Anterior cingulate cortex (tissue), 58 donors: ENCODE measurements at regions not wholly inside any gene's neighbourhood (a gene's known extent, or its start where the extent isn't known, plus 50 kb on each side); places are given as distances from the start of the nearest gene placed in this dataset.
A peak's percentile ranks its signal among the peaks of the same experiment; 100 is the strongest.
"Not testable (repeated sequence)": the region's sequence is repeated elsewhere in the genome, so short reads cannot be mapped to it uniquely, and the experiment has no call there.

ENCODE experiments used
- DNase-seq, 58 donors: peaks; one replicate each; lab custom pipeline; 2025; lab: John Stamatoyannopoulos, UW

DNA sequence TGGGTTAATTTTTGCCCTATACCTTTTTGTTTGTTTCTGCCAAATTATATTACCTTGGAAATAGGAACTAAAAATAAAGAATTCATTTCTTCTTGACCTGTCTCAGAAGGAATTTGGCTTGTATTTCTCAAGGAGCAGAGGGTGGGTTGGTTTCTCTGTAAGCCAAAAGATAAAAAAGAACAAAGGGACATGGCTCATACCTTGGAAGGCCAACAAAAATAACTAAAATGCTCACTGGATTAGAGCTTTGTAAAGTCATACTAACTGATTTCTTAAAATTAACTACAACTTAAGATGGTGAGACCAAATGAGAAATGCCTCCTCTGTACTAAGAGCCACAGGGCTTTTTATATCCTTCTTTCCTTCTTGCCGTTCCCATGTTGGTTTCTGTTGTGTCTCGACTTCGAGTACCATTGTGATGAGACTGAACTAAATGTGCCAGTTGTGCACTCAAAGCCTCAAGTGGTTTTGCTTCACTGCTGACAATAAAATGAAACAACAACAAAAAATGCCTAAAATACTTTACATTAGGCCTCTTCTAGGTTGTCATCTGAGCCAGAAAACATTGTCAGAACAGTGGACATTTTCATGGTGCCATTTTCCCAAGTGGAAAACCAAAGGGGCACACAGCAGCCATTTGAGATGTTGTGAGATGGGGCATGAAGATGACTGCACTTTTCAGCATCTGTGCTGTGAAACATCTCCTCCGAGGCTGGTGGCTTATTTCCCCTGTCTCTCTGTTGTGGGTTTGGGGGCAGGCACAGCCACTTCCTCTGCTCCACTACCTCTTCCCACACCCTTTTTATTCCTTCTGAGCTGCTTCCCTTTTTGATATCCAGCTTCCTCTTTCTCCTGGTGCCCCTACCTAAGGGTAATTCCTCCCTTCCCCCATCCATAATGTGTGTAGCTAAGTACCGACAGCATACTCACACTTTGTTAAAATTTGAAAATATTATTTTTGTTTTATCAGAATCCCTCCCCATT, 51.8 kb upstream of the AGR3 start:
- peak in 6 of 58 donors; percentile 2 to 14 (median 7) for DNase-seq

DNA sequence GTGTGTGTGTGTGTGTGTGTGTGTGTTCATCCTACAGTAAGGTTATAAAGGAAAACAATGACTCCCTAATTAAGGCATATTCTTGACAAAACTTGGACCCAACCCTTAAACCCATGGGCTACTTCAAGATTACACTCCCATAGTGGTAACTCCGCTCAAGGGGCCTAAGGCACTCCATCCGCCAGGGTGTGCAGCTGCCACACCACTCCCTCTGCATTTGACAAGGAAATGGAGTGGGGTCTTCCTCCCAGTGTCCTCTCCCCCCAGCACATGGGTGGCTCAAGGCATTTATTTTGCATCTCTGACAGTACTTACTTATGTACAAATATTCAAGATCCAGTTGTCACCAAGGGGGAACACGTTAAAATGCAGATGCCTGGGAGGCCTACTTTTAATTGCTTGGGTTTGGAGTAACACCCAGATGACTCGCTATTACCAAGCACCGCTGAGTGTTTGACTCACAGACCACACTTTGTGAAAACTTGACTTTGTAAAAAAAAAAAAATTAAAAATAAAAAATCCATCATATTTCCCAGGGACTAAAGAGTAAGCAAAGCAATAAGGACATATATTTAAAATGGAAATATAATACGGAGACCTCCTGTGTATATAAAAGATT, 53.0 kb upstream of the AGR3 start:
- DNase-seq = no peak

DNA sequence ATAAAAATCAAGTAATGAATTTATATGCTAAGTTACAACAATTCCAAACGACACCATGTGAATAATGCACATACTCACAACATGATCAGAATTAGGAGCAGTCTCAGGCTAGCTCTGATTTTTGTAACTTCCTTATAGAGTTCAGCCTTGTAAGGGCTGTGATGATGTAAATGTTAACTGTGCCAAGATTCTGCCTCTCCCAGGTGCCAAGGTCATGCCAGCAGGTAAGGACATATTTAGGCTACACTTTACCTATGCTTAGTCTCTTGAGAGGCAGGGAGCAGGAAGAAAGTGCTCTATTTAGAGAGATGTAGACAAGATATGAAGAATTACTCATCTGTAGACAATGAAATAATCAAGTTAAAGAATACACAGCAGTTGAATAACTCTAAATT, 53.6 kb upstream of the AGR3 start:
- DNase-seq = no peak

DNA sequence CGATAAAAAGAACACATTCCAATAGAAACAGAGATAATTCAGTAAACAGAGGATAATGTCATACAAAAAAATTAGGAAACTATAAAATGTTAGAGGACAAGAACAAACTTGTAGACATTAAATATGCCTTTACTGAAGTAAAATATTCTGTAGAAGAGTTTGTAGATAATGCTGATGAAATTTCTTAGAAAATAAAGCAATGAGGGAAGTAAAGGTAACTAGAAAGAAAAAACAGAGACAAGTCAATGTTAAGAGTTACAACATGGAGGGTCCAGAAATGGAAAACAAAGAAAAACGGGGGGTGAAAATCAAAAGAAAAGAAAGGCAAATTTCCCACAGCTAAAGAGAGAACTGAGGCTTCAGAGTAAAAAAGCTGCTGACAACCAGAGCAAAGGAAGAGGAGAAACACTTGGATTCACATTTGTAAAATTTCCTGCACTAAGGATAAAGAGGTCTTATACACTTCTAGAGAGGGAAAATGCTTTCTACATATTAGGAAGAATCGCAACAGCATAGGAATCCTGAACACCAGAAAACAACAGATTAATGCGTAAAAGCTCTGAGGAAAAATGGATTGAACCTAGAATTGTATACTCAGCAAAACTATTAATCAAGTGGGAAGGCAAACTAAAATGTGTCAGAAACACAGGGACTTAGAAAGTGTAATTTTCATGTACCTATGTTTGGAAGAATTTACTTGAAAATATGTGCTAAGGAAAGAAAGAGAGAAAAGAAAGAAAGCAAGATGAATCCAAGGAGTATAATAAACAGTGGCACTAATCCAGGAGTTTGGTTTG, 55.0 kb upstream of the AGR3 start:
- no peak for DNase-seq

DNA sequence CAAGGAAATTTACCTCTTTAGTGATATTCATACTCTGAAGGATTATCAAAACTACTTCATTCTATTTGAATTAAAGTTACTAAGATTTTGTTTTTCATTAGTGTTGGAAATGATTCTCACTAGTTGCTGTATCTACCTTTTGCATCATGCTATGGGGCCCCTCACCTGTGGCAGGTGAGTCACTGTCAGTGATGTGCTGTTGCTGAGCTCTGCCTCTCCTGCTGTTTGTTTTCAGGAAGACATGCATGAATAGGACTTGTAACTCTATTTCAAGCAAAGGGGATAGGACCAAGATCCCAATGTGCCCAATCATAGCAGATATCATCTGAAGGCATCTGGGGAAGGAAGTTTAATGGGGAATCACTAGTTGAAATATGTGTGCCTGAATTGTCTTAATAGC, 57.4 kb upstream of the AGR3 start:
- no peak for DNase-seq

DNA sequence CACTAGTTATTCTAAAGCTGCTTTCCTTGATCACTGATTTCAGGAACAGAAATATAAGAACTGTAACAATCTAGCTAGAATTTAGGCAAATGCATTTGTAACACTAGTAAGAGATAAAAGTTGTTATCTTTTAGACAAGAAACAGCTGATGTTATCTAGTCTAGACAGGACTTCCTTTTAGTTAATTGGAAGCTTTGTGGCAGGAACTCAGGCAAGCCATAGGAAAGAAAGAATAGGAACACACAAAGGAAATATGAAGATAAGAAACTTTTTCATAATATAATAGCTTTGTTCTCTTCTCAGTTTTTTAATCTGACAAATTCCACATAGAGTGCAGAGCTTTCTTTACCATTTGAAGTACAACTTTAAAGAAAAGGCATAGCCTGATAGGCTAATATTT, 59.0 kb upstream of the AGR3 start:
- no peak for DNase-seq

DNA sequence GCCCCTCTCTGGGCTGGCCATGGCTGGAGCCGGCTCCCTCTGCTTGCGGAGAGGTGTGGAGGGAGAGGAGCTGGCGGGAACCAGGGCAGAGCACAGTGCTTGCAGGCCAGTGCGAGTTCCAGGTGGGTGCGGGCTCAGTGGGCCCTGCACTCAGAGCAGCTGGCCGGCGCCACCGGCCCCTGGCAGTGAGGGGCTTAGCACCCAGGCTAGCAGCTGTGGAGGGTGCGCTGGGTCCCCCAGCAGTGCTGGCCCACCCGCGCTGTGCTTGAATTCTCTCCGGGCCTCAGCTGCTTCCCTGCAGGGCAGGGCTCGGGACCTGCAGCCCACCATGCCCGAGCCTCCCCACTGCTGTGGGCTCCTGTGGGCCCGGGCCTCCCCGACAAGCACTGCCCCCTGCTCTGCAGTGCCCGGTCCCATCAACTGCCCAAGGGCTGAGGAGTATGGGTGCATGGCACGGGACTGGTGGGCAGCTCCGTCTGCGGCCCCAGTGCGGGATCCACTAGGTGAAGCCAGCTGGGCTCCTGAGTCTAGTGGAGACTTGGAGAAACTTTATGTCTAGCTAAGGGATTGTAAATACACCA, 61.2 kb upstream of the AGR3 start:
- DNase-seq = no peak

DNA sequence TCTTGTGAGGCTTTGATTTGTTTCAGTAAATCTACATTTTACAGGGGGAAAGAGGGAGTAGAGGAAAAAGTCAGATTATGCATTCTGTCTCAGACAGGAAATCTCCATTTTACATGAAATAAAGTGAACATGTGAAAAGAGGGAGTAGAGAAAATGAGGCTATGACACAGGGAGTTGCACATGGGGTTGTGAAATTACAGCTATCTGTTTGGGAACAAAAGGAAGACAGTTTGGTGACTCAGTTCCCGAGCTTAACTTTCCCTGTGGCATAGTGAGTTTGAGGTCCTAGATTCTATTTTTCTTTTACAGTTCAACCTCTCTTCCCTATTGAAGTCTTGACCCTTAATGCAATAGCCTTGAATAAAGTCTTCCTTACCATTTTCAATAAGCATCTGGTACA, 63.2 kb upstream of the AGR3 start:
- DNase-seq = no peak

DNA sequence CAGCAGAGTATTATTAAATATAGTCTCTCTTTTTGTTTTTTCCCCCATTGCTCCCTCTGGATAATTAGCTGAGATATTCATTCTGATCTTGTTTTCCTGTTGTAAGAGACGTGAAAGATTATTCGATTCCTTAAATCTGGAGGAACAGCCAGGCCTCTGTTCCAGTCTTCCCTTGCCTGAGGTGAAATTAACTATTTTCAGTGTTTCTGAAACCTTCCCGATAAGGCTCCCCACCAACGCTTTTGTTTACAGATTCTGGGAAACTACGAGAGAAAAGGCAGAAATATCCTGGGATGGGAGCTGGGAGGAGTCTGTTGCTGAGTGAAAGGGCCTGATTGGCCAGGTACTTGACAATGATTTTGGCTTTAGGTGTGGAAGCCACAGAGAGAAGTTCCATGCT, 63.6 kb upstream of the AGR3 start:
- DNase-seq = no peak

DNA sequence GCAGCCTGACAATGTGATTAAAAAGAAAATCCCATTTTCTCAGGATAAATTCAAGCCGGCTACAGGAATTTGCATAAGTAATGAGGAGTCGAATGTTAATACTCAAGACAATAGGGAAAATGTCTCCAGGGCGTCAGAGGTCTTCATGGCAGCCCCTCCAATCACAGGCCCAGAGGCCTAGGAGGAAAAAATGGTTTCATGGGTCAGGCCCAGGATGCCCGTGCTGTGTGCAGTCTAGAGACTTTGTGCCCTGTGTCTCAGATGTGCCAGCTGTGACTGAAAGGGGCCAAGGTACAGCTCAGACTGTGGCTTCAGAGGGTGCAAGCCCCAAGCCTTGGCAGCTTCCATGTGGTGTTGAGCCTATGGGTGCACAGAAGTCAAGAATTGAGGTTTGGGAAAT, 66.3 kb upstream of the AGR3 start:
- DNase-seq = not testable (repeated sequence)

DNA sequence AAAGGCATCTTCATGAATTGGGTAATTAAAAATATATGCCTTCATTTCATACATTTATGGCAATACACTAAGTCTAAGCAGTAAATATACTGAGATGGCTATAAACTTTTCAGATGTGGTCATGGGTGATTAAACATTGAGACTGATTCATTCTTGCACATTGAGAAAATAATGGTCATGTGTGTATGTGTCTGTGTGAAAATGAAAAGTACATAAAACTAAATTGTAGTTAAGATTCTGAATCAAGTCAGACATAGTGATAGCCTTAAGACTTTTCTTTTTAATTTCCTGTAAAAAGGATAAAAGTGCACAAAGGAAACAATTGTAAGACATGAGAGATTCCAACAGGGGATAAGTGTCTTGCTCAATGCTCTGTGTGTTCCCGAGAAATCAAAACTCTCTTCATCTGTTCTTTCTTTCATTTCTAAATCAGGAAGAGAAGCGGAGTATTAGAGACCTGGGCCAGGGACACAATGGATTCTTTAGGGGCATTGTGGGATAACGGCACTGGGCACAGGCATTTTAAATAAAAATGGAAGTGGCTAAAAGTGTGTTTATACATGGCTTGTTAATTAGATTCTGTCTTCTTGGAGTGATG, 69.8 kb upstream of the AGR3 start:
- DNase-seq = no peak

DNA sequence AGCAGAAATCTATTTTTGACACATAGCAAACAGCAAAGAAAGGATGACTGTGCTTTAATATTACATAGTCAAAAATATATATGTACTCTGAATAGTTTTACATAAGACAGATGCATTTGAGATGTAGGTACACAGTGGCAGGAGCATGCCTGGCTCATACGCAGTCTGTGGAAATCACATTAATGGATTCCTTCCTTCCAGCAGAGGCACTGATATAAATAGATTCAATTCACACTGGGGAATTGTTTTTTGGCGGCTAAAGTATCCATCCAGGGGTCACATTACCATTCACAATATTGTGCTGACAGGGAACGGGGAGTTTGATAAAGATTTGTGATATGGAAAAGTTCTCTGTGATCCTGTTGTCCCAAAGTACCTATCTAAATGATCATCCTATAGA, 72.5 kb upstream of the AGR3 start:
- no peak for DNase-seq

DNA sequence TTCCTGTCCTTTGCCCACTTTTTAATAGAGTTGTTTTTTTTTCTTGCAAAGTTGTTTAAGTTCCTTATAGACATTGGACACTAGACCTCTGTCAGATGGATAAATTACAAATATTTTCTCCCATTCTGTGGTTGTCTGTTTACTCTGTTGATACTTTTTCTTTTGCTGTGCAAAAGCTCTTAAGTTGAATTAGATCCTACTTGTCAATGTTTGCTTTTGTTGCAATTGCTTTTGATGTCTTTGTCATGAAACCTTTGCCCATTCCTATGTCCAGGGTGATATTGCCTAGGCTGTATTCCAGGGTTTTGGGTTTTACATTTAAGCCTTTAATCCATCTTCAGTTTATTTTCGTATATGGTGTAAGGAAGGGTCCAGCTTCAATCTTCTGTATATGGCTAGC, 76.9 kb upstream of the AGR3 start:
- no peak for DNase-seq

DNA sequence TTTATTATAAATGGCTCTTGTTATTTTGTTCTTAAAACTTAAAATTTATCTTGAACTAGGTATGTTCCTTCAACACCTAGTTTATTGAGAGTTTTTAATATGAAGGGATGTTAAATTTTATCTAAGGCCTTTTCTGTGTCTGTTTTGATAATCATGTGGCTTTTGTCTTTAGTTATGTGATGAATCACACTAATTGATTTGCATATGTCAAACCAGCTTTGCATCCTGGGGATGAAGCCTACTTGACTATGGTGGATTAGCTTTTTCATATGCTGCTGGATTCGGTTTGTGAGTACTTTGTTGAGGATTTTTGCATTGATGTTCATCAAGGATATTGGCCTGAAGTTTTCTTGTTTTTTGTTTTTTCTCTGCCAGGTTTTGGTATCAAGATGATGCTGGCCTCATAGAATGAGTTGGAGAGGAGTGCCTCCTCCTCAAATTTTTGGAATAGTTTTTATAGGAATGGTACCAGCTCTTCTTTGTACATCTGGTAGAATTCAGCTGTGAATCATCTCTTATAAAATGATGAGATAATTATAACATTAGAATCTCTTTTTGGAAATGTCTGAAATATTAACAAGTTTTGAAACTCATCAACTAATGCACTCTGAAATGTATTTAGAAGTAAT, 78.7 kb upstream of the AGR3 start:
- no peak for DNase-seq

DNA sequence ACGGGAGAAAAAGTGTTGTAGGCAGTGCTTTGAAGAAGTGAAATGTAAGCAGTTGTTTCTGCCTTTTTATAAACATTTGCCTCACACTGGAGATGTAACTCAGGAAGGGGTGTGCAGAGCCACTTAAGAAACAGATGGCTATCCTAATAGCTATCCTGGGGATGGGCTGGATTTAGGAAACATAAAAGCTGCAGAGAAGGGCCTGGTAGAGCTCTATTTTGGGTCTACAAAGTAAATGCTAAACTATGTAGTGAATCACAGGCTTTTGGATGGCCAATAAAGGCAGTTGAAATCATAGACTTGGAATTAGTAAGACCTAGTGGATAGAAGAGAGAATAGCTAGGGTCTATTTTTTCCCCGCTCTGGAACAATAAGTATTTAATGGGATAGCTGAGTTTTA, 79.9 kb upstream of the AGR3 start:
- DNase-seq = peak in 1 of 58 donors; percentile 11

DNA sequence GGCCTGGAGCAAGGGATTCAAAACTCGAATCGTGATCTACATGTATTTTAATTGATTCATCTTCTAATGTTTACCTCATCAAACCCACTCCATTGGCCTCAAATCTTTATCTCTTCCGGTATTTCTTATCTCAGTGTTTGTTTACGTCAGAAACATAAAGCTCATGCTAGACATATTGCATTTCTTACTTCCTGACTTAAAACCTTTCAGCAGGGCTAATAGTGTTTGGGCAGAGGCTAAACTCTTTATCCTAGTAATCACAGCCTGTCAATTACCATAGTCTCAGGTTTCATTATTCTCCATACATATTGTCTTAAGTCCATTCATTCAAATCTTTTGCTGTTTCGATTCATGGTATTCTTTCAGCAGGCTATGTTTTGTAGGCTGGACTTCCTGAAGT, 81.3 kb upstream of the AGR3 start:
- no peak for DNase-seq

DNA sequence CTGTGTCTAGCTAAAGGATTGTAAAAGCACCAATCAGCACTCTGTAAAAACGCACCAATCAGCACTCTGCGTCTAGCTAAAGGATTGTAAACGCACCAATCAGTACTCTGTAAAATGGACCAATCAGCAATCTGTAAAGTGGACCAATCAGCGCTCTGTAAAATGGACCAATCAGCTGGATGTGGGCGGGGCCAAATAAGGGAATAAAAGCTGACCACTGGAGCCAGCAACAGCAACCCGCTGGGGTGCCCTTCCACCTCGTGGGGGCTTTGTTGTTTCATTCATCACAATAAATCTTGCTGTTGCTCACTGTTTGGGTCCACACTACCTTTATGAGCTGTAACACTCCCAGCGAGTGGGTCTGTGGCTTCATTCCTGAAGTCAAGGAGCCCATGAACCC, 83.9 kb upstream of the AGR3 start:
- DNase-seq = not testable (repeated sequence)

DNA sequence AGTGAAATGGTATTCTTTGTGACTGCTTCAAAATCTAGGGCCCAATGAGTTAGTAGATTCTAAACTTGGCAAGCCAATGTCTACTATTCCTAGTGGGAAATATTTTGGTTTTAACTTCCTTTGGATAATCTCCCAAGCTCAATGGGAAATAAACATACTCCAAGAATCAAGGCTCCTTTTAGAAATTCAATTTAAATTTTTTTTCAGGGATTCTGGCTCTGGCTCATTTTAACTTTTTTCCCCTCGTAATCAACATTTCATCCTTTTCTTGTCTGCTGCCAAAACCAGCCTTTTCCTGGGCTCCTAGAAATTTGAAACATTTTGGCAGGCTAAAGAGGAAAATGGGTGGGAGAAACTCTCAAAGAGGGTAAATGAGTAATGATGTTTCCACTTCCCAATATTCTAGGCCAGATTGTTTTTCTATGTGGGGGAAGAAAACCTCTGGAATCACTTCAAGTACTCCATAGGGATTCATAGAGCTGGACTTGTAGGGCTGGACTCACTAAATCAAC, 85.6 kb upstream of the AGR3 start:
- DNase-seq = no peak

DNA sequence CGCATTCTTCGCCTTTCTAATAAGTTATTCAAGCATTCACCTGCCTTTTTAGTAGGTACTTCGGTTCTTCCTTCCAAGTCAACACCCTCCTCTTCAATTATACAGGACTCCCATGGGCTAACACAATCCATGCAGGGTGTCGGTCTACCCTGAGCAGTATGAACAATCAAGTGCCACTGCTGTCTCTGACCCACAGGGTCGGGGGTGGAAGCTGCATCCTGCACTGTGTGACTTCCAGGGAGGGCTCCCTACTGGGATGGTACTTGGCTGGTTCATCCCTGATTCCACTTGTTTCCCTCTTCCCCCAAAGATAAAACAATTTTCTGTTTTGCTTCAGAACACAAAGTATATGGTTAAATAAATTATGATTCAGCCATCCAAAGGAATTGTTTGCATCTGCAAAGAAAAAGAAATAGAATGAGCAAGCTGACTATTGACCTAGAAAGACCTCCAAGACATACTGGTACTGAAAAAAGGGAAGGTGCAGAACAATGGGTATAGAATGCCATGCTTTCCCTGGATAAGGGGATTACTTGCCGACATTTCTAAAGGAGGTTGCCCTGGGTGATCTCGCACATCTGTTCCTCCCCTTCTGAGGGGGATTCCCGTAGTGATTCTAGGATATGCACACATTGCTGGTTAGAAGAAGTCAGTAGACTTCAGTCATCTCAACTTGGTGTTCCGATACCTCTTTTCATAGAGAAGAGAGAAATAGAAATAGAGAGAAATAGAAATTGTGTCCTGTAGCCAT, 89.1 kb upstream of the AGR3 start:
- DNase-seq = no peak
